ACHN (cell line): ENCODE measurements at regions not wholly inside any gene's neighbourhood (a gene's known extent, or its start where the extent isn't known, plus 50 kb on each side); places are given as distances from the start of the nearest gene placed in this dataset.

Source experiments
- DNase-seq: peaks from one replicate; pipeline ENCODE4 v3.0.0-alpha.2; 2015
- in situ Hi-C: cut with HindIII; loops from 2 replicates; pipeline ENCODE4 v1.10.0; 2017; ENCODE audit warnings: low sequenced_read_pairs, low pct_ligation_motif_present, low pct_unique_long_range_greater_than_20kb

DNA sequence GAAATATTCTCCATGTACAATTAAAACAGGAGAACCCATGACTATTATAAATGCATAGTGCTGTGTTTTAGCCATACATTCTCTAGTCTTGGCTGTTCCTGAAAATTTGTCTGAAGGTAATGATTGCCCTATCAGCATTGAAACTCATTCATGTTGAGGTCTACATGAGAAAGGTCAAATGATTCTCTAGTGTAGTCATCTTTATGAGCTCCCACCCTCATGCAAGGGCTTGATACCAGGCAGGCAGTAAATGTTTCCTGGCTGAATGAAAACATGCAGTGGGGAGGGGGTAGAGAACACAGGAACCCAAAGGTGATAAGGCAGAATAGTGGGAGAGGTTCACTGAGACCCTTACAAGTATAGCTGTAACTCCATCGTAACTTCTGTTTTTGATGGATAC lies 424.3 kb downstream of the COG6 start:
- no peak for DNase-seq
- in situ Hi-C loops, result no loop called here

DNA sequence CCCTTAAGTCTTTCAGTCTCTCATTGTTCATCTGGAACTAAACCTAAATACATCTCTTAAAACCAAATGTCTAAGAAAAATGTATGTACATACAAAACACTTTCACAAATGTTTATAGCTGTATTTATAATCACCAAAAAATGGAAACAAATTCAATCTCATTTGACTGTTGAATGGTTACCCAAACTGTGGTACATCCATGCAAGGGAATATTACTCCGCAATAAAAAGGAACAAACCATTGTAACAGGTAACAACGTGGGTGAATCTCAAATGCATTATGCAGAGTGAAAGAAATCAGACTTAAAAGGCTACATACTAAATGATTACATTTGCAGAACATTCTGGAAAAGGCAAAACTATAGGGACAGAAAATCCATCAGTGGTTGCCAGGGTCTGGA lies 425.2 kb downstream of the COG6 start:
- DNase-seq, result no peak
- in situ Hi-C loops, result no loop called here

DNA sequence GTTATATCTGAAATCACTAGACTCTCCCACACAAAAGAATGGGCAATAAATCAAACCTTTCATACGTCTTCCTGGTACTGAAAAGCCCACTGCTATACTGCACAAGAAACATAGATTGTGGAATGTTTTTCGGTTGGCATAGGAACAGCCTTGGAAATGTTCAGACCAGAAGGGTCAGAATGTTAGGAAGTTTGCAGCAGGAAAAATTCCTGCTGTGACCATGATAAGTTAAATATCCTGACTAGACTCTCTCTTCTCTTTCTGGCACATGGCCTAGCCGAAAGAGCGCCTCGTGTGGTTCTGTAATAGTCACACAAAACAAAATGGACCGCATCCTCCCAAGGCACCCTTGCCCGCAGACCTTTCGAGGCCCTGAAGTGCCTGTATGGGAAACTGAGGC lies 427.2 kb downstream of the COG6 start:
- no peak for DNase-seq
- in situ Hi-C loops, result no loop called here

GRCh38 chr13:40083841-40084240 lies 428.4 kb downstream of the COG6 start:
- DNase-seq, result no peak
- in situ Hi-C loops, result no loop called here

- DNase-seq, result no peak
- in situ Hi-C loops, result no loop called here
Measured at GRCh38 chr13:40084934-40085333, 429.5 kb downstream of the COG6 start.

- DNase-seq, result no peak
- in situ Hi-C loops, result no loop called here
Measured at GRCh38 chr13:40087091-40088002, 431.9 kb downstream of the COG6 start.

GRCh38 chr13:40094056-40094455 lies 438.6 kb downstream of the COG6 start:
- DNase-seq, result no peak
- in situ Hi-C loops, result no loop called here

- in situ Hi-C loops, result no loop called here
- no peak for DNase-seq
Measured at GRCh38 chr13:40095695-40096356, 440.4 kb downstream of the COG6 start.

DNA sequence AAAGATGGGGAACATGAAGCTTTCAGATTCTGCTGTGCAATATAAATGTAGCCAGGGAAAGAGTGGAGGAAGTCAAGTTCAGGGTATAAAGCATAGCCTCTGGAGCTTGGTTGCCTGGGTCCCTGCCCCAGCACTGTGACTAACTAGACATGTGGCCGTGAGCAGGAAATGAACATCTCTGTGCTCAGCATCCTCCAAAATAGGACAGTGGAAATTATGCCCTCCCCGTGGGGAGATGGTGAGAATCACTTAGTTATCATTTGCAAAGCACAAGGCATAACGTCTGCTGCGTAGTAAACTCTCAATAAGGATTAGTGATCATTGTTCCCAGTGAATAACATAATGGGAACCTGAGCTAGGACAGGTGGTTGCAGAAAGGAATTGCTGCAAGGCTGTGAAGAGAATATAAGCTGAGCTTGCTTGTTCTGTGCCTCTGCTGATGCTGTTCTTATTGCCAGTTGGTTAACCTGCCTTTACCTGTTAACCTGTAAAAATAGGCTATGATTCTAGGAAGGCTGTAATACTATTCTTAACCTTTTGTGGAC lies 441.0 kb downstream of the COG6 start:
- in situ Hi-C loops, result no loop called here
- DNase-seq, result no peak

GRCh38 chr13:40098246-40098645 lies 442.8 kb downstream of the COG6 start:
- in situ Hi-C loops, result no loop called here
- no peak for DNase-seq

GRCh38 chr13:40101708-40102359 lies 446.4 kb downstream of the COG6 start:
- in situ Hi-C loops, result no loop called here
- no peak for DNase-seq

GRCh38 chr13:40102360-40102727 lies 446.9 kb downstream of the COG6 start:
- no peak for DNase-seq
- in situ Hi-C loops, result no loop called here

GRCh38 chr13:40102854-40103253 lies 447.4 kb downstream of the COG6 start:
- in situ Hi-C loops, result no loop called here
- DNase-seq, result no peak

GRCh38 chr13:40103864-40104263 lies 448.4 kb downstream of the COG6 start:
- DNase-seq, result no peak

DNA sequence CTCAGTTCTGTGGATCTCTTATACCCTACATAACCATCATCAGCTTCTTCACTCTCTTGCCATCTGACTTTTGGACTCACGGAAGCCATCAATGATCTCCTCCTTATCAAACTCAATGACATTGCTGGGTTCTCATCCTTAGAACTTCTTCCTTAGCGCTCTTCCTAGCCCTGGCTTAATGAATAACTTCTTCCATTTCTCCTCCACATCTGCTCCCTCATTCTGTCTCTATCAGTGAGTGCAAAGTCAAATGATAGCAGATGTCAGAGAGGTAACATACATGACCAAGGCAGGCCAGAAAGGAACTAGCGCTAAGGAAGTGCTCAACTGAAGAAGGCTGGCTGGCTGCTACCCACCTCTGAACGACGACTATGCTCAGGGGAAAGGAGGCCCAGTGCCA lies 449.8 kb downstream of the COG6 start:
- in situ Hi-C loops, result no loop called here
- no peak for DNase-seq

More at GRCh38 chr13:40103864-40104263, 448.4 kb downstream of the COG6 start:
- in situ Hi-C loops, result no loop called here

DNA sequence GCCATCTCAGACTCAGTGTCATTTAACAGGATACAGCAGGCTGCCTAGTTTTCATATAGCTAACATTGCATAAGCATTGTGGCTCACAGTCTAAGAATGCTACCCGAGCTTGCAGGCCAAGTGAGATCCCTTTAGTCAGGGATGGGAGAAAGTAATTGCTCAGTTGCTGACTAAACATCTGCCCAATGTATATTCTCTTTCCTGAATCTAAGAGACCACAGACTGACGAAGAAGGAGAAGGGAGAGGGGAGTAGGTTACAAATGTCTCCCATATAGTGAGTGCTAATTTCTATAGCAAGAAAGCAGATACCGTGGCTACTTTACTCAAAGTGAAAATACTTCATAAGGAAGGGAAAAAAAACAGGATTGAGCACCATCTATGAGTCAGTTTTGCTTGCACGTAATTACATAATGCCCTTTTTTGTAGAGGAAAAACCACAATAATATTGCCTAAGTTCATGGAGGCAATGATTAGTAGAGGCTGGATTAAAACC lies 453.9 kb downstream of the COG6 start:
- DNase-seq, result no peak
- in situ Hi-C loops, result no loop called here

DNA sequence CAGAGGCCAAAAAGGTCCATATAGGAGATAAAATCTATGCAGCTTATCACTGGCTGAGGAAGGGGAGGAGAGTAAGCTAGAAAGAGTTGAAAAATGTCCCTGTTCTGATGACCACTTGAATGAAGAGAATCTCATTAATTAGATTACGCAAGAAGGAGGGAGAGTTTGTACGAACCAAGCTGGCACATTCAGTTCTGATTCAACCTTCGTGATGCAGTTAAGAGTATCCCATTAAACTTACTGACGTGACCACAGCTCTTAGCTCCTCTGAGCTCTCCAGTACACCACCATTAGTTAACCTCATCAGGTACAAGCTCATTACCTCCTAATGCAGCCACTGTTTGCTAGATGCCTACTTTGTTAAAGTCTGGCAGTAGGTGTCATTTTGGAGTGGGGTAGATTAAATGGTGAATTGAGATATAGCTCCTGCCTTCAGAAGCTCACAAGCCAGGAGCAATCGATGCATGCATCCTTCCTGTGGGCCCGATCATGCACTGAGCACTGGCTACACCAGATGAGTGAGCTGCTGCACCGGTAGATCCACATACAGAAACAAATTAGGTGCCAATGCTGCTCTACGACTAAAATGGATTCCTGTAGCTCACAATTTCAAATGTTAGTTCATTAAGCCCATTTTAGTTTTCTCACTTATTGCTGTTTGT lies 458.3 kb downstream of the COG6 start:
- in situ Hi-C loops, result no loop called here

DNA sequence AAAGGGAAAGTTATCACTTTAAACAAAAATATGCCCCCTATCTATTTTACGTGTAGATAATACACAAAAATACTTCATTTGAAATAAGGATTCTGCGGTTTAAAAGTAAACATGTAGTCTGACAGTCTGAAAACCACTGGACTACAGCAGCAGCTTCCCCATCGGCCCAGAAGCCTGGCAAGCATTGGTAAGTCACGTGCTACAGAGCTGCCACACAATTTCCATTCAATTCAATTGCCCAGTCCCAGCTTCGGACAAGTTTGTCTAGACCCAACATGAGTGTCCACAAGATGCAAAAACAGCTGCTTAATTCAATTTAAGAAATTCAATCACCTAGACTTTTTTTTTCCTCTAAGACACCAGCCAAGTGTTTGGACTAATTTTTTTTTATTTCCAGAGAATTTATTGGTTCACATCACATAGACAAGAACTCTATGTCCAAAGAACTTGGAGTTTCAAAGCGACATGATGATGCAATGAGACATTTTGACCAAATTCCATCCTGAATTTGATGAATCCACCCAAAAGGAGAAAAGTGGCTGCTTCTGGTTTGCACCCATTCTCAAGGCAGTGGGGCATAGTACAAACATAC lies 458.9 kb downstream of the COG6 start:
- no peak for DNase-seq
- in situ Hi-C loops, result no loop called here

More for the DNA sequence above, 458.3 kb downstream of the COG6 start:
- DNase-seq, result no peak
